ENCODE measurements at regions not wholly inside any gene's neighbourhood (a gene's known extent, or its start where the extent isn't known, plus 50 kb on each side); places are given as distances from the start of the nearest gene placed in this dataset.

DNA sequence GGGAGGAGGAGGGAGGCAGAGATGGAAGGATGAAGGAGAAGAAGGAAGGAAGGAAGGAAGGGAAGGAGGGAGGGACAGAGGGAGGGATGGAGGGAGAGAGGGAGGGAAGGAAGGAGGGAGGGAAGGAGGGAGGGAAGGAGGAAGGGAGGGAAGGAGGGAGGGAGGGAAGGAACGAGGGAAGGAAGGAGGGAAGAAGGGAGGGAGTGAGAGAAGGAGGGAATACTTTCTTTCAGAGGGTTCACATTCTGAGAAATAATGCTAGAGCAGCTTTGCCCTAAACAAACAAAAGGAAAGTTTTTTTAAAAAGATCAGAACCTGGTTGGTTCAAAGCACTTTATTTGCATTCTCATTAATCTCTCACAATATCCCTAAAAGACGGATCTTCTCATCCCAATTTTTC lies 96.1 kb upstream of the NXT1 start:
- no peak for DNase-seq (ENCODE audit: extremely low read depth, low read depth)

DNA sequence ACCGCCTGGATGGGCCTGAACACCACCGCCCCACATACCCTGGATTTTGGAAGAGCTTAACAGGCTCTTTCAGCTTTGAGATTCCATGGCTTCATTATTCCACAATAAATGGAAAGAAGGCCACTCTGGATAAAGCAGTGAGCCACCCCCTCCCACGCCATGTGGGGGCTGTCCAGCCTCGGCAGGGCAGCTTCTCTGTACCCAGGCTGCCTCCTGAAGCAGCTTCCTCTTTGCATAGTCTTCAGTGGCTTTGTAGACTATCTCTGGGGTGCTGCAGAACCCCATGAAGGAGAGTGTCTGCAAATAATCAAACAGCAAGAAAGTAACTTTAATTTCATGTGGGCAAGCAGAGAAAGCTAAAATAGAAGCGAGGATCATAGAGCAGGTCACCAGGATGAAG lies 96.6 kb upstream of the NXT1 start:
- no peak for DNase-seq (ENCODE audit: extremely low read depth, low read depth)

DNA sequence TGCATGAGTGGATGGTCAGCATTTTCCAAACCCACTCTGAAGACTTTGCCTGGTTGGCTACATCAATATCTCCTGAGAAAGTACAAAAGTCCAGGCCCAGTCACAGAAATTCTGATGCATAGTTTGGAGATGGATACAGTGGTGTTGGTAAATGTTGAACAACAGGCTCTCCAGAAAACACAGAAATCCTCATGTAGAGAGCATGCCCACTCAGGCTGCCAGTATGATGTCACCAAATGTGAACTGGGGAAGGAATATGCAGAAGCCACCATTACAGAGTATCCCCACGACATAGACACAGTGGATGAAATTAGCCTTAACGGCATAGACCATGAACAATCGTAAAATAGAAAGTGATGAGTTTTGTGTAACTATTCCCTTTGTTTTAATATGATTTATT lies 97.1 kb upstream of the NXT1 start:
- DNase-seq (ENCODE audit: extremely low read depth, low read depth), result no peak

DNA sequence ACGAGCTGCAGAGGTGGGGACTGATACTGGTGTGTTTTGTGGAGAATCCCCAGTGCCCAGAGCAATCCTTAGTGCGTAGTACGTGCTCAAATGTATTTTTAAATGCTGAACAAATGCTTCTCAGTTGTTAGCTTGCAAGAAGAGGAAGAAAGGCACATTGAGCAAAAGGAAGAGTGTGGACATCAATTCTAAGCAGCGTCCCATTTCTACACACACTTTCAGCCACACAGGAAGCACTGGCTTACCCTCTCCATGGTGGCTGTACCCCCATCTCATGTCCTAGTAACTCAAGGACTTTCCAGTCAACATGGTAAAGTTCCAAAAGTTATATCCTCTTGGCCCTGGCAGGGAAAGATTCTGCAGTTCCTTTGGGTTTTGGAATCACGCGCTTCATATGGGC lies 98.8 kb upstream of the NXT1 start:
- no peak for DNase-seq (ENCODE audit: extremely low read depth, low read depth)

DNA sequence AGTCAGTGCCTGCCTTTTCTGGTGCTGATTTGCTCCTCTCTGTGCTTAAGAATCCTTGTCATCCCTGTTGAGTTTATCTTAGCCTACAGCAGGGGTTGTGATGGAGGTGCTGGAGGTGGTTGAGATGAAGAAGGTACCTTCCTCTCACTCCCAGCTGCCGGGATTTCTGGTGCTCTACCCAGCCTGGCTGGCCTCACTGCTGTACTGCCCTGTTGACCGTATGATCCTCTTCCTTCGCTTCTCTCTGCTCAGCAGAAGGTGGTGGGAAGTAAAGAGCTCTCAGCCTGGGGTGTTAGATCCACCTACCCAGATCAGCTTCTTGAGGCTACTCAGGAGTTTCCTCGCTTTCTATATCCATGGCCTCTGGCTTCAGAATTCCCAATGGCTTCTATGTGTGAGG lies 101.0 kb upstream of the NXT1 start:
- DNase-seq (ENCODE audit: extremely low read depth, low read depth), result no peak

DNA sequence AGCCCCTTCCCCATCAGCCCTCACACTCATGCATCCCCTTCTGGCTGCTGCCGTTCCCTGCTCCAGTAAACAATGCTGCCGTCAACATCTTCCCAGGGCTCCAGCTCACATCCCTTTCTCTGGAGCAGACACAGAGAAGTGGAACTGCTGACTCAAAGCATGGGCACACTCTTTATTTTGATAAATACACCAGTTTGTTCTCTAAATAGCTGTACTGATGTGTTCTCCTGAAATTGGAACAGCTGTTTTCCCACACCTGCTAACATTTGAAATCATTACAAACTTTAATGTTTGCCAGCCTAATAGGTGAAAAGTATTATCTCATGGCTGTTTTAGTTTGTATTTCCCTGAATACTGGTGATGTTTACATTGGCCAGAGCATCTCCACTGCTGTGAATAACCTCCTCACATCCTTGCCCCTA lies 102.1 kb upstream of the NXT1 start:
- DNase-seq (ENCODE audit: extremely low read depth, low read depth), result no peak

DNA sequence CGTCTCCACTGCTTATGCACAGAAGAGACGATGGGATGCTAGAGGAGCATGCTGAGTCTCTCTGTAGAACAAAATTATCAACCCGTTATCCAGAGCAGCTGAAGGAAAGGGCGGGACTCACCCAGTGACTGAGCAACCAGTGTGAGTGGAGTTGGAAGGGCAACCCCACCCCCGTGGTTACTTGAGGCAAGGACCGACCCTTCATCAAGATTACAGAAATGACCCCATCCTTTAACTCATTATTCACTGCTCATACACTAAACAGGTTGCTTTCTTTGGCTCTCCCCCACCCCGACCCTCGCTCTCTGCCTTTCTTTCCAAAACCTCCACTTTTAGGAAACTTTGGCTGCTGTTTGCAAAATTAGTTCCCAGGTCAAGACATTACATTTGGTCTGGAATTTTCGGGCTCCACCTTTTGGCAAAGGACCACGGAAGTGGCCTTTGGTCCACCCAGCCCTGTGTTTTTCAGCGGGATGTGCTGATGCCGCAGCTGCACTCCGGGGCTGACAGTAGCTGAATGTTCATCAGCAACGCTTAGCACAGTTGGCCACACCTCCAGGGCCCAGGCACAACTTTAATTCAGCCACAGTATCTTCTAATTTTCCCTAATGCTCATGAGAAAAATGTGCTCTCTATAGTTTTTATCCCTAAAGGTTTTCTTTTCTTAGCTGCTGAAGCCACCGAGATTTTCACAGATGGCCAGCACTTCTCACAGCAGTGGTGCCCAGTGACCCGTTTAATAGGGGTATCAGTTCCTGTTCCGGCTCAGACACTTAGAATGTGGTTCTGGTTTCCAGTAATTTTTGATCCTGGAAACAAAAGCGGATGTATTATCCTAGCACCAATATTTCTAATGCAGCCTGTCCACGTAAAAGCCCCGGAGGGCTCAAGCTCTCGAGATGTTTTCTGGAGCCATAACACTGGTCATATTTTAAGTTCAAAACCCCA lies 103.6 kb upstream of the NXT1 start:
- DNase-seq (ENCODE audit: extremely low read depth, low read depth), result no peak

DNA sequence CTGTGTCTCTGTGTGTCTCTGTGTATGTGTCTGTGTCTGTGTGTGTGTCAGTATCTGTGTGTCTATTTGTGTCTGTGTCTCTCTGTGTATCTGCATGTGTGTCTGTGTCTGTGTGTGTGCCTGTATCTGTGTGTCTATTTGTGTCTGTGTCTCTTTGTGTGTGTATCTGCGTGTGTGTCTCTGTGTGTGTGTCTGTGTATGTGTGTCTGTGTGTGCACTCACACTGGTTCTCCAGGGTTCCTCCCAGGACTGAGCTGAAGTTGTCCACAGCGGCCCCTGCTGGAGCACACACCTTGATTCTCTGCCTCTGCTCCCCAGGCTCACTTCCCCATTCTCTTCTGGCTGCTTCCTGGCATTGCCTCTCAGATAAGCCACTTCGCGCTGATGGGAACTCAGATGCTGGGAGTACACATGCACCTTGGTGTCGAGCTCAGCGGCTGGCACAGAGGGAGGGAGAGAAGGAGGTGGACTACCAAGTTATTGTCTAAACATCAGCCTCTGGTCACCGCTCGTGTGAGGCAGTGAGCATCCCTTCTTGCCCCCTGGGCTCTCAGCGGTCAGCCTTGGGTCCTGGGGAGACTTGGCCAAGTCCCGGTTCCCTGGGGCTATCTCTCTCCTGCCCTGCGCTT lies 104.9 kb upstream of the NXT1 start:
- peak; percentile 57 for DNase-seq (ENCODE audit: extremely low read depth, low read depth)

DNA sequence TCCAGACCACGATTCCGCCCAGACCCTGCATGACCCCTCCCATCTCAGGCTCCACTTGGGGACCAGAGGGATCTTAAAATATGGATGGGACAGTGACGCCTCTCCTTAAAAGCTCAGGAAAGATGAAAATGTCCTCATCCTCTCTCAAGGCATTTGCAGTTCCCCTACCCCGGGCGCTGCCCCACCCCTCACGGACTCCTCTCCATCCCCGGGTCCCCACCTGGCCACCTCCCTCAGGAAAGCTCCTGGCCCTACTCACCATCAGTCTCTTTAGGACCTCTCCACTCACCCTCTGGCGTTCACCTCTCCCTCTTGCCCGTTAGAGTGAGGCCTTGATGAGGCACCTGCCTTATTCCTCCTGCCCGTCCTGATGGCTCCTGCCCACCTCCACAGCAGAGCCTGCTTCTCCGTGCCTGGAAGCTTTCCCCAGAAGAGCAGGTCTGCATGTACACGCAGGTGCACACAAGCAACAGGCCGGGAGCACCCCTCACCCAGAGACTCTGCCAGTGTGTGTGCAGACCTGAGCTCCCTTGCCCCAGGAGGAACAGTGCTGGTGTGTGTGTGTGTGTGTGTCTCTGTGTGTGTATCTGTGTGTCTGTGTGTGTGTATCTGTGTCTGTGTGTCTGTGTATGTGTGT lies 105.6 kb upstream of the NXT1 start:
- DNase-seq (ENCODE audit: extremely low read depth, low read depth), result no peak

DNA sequence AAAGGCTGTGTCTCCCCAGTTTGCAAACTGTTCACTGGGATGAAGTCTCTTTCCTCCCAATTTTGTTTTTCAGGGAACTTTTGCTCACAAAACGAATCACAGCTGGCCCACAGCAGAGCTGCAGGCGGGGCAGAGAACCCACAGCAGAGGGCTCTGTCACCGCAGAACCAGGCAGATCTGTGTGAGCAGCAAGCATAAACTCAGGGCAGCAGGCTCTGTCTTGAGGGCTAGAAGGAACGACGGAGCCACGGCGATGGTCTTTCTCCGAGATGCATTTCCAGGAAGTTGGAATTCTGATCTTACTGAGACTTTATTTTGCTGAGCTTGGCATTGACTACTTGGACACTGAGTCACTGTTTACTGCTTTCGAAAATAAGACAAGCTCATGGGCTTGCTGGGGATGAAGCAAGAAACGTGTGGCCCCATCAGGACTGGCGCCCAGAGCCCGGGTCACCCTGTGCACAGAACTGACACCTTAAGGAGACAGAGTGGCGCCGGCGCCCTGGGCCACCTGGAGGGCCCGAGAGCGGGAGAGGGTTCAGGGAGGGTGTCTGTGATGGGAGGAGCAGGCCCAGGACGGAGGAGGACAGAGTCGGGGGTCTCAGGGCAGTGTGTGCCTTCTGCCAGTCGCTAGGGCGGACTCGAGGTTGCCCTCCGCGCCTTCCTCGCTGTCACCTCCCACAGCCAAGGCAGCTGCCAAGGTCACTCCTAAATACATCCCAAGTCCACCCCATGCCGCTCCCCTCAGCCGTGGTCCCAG lies 106.3 kb upstream of the NXT1 start:
- no peak for DNase-seq (ENCODE audit: extremely low read depth, low read depth)

DNA sequence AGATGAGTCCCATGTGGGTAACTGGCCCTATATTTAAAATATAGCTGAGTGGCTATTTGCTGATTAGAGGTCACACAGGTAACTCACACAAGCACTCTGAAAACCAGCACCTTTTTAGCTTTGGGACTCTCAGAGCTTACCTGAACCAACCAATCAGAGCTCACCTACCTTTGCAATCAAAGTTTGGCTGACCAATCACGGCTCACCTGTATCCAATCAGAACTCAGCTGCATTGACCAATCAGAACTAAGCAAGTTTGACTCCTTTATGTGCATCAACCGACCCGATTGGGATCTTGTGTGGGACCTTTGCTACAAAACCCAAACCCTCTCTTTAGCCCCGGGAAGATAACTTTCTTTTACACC lies 106.8 kb upstream of the NXT1 start:
- no peak for DNase-seq (ENCODE audit: extremely low read depth, low read depth)

DNA sequence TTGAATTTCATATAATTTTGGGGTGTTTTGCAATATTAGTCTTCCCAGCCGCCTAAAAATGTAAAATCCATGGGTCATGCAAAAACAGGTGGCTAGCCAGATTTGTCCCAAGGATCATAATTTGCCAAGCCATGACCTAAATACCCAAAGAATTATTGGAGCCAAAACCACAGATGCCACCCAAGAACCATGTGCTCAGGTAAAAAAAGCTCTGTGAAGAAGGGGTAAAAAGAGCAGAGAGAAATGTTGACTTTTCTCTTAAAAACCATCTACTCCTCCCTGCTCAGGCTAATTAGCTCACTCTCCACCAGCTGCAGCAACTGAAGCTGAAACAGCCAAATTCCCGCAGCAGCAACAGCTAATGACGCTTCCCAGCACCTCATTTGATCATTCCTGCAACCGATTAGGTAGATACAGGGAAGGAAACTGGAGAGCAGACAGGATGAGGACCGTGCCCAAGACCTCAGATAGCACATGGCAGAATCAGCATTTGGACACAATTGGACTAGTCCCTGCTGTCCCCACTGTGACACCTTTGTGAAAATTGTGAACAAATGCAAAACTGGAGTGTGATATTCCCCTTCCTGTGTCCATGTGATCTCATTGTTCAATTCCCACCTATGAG lies 107.9 kb upstream of the NXT1 start:
- DNase-seq (ENCODE audit: extremely low read depth, low read depth), result no peak

DNA sequence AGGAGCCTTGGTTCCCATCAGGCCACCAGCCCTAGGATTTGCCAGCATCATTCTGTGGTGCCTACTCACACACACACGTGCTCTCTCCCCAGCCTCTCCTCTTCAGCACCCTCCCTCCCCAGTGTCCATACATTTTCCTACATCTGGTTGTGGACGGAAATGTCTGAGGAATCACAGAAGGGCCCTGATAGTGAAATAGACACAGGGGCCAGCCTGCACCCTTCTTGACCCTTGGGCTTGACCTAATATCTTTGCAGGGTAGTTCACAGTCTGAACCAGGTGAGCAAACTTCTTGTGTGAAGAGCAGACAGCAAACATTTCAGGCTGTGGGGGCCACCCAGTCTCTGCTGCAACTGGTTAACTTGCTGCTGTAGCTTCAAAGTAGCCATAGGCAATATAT lies 108.5 kb upstream of the NXT1 start:
- DNase-seq (ENCODE audit: extremely low read depth, low read depth), result no peak

DNA sequence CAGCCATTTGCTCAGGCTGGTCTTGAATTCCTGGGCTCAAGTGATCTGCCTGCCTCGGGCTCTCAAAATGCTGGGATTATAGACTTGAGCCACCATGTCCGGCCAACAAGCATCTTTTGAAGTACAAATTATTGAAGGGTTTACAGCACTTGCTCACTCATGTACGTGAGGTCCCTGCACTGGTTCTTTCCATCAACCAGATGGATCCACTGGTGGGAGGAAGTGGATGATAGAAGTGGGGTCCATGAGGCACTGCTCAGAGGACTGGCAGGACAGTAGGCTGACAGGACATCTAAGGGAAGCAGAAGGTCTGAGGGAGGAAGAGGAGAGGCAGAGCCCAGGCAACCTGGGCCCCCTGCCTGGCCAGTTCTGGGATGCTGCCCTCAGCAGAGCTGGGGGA lies 109.2 kb upstream of the NXT1 start:
- DNase-seq (ENCODE audit: extremely low read depth, low read depth), result no peak

DNA sequence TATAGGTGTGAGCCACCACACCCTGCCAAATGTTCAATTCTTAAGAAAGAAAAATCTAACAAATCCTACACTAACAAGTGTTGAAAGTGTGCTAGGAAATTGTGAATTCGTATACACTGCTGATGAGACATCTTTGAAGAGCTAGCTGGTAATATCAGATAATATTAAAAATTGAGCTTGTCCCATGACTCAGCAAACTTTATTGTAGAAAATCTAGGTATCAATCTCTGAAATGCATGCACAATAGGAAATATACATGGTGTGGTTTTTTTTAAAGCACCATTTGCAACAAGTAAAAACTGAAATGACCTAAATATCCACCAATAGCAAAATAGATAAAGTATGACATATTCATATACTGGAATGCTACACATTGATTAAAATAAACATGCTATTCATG lies 110.1 kb upstream of the NXT1 start:
- DNase-seq (ENCODE audit: extremely low read depth, low read depth), result no peak

DNA sequence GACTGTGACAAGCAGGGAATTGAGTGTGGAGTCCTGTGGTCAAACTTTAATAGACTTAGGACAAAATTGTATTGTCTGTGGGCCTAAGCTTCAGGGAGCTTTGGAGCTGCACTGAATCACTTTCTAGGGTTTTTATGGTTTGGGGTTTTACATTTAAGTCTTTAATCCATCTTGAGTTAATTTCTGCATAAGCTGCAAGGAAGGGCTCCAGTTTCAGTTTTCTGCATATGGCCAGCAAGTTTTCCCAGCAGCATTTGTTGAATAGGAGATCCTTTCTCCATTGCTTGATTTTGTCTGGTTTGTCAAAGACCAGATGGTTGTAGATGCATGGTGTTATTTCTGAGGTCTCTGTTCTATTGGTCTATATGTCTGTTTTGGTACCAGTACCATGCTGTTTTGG lies 113.4 kb upstream of the NXT1 start:
- DNase-seq (ENCODE audit: extremely low read depth, low read depth), result no peak

DNA sequence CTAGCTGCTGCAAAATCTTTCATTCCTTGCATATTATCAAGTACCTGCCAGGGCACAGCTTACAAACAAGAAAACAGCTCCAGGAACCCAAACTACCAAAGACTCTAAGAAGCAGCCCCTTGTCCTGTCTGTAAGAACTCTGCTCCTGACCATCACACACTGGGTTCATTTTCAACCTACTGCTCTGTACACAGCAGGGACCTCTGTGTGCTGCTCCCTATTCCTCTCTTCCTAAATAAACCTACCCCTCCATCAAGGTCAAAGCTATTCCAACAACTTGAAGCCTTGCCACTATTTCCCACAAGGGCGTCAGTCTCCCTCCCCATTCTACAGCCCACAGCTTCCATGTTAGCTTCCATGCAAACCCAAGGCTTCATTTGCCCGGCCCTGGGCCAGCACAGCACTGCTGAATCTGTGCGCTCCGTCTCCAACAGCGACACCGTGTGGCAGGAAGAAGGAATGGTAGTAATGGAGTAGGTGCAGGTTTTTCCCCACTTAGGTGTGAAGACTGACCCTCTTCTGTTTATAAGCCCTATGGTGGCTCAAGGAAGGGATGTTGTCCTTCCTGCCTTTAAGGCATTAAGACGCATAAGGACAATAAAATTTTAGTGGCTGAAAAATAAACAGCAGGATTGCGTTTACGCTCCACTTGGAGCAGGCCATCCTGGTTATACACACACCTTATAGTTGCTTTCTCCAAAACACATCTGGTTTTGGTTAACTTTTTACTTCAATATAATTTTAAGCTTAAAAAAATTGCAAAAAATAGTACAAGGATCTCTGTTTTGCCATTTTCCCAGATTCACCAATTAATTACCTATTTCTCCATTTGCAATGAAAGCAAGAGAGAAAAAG lies 115.2 kb upstream of the NXT1 start:
- peak; percentile 39 for DNase-seq (ENCODE audit: extremely low read depth, low read depth)

DNA sequence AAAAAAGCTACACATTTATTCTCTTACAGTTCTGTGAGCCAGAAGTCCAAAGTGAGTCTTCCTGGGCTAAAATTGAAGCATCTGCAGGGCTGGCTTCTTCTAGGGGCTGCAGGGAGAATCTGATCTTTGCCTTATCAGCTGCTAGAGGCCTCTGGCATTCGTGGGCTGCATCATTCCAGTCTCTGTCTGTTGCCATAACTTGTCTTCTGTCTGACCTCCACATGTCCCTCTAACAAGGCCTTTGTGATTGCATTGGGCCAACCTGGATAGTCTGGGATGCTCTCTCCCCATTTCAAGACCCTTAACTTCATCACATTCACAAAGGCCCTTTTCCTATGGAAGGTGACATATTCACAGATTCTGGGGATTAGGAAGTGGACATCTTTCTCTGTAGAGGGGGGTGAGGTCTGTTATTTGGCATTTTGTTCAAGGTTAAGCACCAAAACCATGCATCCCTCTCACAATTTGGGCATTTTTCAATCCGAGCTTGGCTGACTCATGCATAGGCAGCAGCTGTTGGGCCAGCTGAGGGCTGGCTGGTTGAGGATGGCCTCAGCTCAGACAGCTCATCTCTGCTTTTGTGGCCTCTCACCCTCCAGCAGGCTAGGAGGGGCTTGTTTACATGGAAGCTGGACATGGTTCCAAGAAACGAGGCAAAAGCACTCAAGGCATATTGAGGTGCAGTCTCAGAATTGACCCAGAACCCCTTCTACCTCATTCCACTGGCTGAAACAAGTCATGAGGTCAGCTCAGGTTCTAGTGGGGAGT lies 116.1 kb upstream of the NXT1 start:
- DNase-seq (ENCODE audit: extremely low read depth, low read depth), result no peak

DNA sequence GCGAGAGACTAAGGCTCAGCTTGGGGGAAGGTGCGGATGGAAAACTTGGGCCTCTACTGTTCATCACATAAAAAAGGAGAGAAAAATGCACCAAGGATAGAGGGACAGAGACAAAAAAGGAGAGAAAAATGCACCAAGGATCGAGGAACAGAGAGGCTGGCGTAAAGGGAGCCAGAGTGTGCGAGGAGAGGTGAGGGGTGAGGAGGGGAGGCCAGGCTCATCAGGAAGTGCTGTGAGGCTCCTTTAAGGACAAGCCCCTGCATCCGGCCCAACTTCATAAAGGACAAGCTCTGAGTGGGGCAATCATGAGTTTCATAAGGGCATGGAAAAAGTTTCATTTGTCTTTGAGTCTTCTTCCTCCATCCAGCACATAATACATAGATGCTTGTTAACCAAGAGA lies 117.2 kb upstream of the NXT1 start:
- no peak for DNase-seq (ENCODE audit: extremely low read depth, low read depth)

Measured in NCI-H460 (cell line).